OCI-LY7 (cell line): ENCODE measurements at regions not wholly inside any gene's neighbourhood (a gene's known extent, or its start where the extent isn't known, plus 50 kb on each side); places are given as distances from the start of the nearest gene placed in this dataset.

ENCODE experiments used
- BruUV-seq: library from RNA; stranded (reverse); fragments of 400-500 nt; replicated peaks from 2 replicates; lab custom pipeline; 2021; lab: Mats Ljungman, UMichigan
- CTCF ChIA-PET: fragments of 300-600 bp; sonication (Branson Sonifier 250); formaldehyde crosslinking; loops from one replicate; lab custom pipeline; 2022; ENCODE audit warnings: antibody characterized with exemption; ENCODE audit not compliant: unreplicated experiment; lab: Charles Lee
- POLR2A ChIA-PET: fragments of 300-600 bp; sonication (Branson Sonifier 250); formaldehyde crosslinking; loops from one replicate; lab custom pipeline; 2022; ENCODE audit warnings: antibody characterized with exemption; lab: Charles Lee
- DNase-seq: peaks from one replicate; pipeline ENCODE4 v3.0.0-alpha.2; 2015; ENCODE audit warnings: low spot score
- H2AFZ ChIP-seq: fragments of 200-600 bp; sonication (generic), shearing (Covaris generic); 2 replicates; pipeline ENCODE4 v1.6.1; 2014; ENCODE audit warnings: mild to moderate bottlenecking, antibody characterized with exemption, low read length, moderate library complexity
- H3K27ac ChIP-seq: fragments of 200-600 bp; sonication (generic); 2 replicates; pipeline ENCODE4 v1.5.1; 2014; ENCODE audit warnings: mixed run types, low read depth, mild to moderate bottlenecking, moderate library complexity, low read length, inconsistent platforms; ENCODE audit not compliant: poor library complexity, severe bottlenecking
- H3K36me3 ChIP-seq: fragments of 200-600 bp; sonication (generic); 2 replicates; pipeline ENCODE4 v1.6.1; 2014; ENCODE audit warnings: mild to moderate bottlenecking, antibody characterized with exemption, low read length, moderate library complexity, mixed read lengths; ENCODE audit not compliant: insufficient read depth
- H3K4me1 ChIP-seq: fragments of 200-600 bp; sonication (generic); 2 replicates; pipeline ENCODE4 v1.5.1; 2014; ENCODE audit warnings: mild to moderate bottlenecking, low read length; ENCODE audit not compliant: insufficient read depth, poor library complexity, severe bottlenecking
- H3K4me2 ChIP-seq: fragments of 200-600 bp; sonication (generic); 2 replicates; pipeline ENCODE4 v1.6.1; 2014; ENCODE audit warnings: mild to moderate bottlenecking, low read length
- H3K4me3 ChIP-seq: fragments of 200-600 bp; sonication (generic); 2 replicates; pipeline ENCODE4 v1.5.1; 2014; ENCODE audit warnings: mild to moderate bottlenecking, low read depth, low read length; ENCODE audit not compliant: poor library complexity, severe bottlenecking
- H3K79me2 ChIP-seq: fragments of 200-600 bp; sonication (generic); 2 replicates; pipeline ENCODE4 v1.6.1; 2016; ENCODE audit warnings: low read depth, mild to moderate bottlenecking, low read length, moderate library complexity, mixed read lengths; ENCODE audit not compliant: insufficient read depth
- H3K9me2 ChIP-seq: fragments of 200-600 bp; sonication (generic); 2 replicates; pipeline ENCODE4 v1.6.1; 2016; ENCODE audit warnings: mild to moderate bottlenecking, low read length, mixed read lengths; ENCODE audit not compliant: insufficient read depth
- H3K9me3 ChIP-seq: fragments of 200-600 bp; sonication (generic); 2 replicates; pipeline ENCODE4 v1.6.1; 2014; ENCODE audit warnings: mild to moderate bottlenecking, mixed run types, low read length, mixed read lengths
- H4K20me1 ChIP-seq: fragments of 200-600 bp; sonication (generic); 2 replicates; pipeline ENCODE4 v1.6.1; 2014; ENCODE audit warnings: mild to moderate bottlenecking, antibody characterized with exemption, low read length, moderate library complexity, mixed read lengths; ENCODE audit not compliant: insufficient read depth
- CTCF ChIP-seq: fragments of 200-600 bp; sonication (generic); conservative IDR thresholded peaks from 2 replicates; pipeline ENCODE4 v1.5.1; 2014; ENCODE audit warnings: mild to moderate bottlenecking, antibody characterized with exemption, low read length, moderate library complexity, mixed read lengths
- EZH2phosphoT487 ChIP-seq: fragments of 200-600 bp; sonication (generic); IDR thresholded peaks from 2 replicates; pipeline ENCODE4 v1.6.1; 2018; ENCODE audit warnings: low read depth, borderline replicate concordance, mild to moderate bottlenecking, mixed run types, antibody characterized with exemption, low read length, moderate library complexity, mixed read lengths
- intact Hi-C: fragments of 100-400 bp; cut with micrococcal nuclease; formaldehyde crosslinking; loops from one replicate; pipeline ENCODE4 v1.10.0; 2022; ENCODE audit not compliant: unreplicated experiment

- no peaks in the 10 kb centered on the region for H4K20me1 ChIP-seq
- BruUV-seq = no TSS peak
- H3K9me3 ChIP-seq = no peaks in the 10 kb centered on the region
- DNase-seq = no peak
- no peak for TF ChIP-seq CTCF
- TF ChIP-seq EZH2phosphoT487 = no peak
- H3K4me2 ChIP-seq = peak overlapping the region; percentile 16; the same call in 1 of the 2 replicates
- no peak overlapping the region; the same call in 1 of the 2 replicates for H2AFZ ChIP-seq
- ChIA-PET CTCF (no interaction called here), POLR2A (interaction anchor here (0.5 to 0.9 kb wide), 3 partner anchors 118 to 431 kb away, joined by 3 read pairs; no protein-coding TSS in a partner anchor)
- H3K9me2 ChIP-seq = no peaks in the 10 kb centered on the region
- H3K36me3 ChIP-seq = no peaks in the 10 kb centered on the region
- intact Hi-C loops = no loop called here
- no peaks in the 10 kb centered on the region for H3K79me2 ChIP-seq
- H3K4me3 ChIP-seq = no peak overlapping the region
- H3K27ac ChIP-seq = no peak overlapping the region
- H3K4me1 ChIP-seq = no peaks in the 10 kb centered on the region
Observed at GRCh38 chr4:187602339-187603092, 393.1 kb upstream of the ZFP42 start.

- Histone ChIP-seq H3K27ac (no peak overlapping the region), H3K79me2 (no peaks in the 10 kb centered on the region), H3K4me2 (no peak overlapping the region), H3K9me3 (no peaks in the 10 kb centered on the region), H4K20me1 (no peaks in the 10 kb centered on the region), H3K9me2 (no peaks in the 10 kb centered on the region), H3K4me1 (no peaks in the 10 kb centered on the region), H2AFZ (no peak overlapping the region), H3K4me3 (no peak overlapping the region), H3K36me3 (no peaks in the 10 kb centered on the region)
- no peak for DNase-seq
- TF ChIP-seq CTCF (no peak), EZH2phosphoT487 (no peak)
- ChIA-PET POLR2A (interaction anchor here (0.5 to 0.9 kb wide), 2 partner anchors 117 to 261 kb away, joined by 3 read pairs; no protein-coding TSS in a partner anchor), CTCF (no interaction called here)
- no TSS peak for BruUV-seq
- intact Hi-C loops = no loop called here
Observed at GRCh38 chr4:187603093-187604025, 392.2 kb upstream of the ZFP42 start.
